ENCODE measurements at regions not wholly inside any gene's neighbourhood (a gene's known extent, or its start where the extent isn't known, plus 50 kb on each side); places are given as distances from the start of the nearest gene placed in this dataset.

- no peak for TF ChIP-seq CTCF (IDR thresholded peaks at IDR 0.05; ENCODE audit: low read depth, low read length)
- no peak for TF ChIP-seq EZH2phosphoT487 (IDR thresholded peaks at IDR 0.05; ENCODE audit: low read depth)
Measured at GRCh38 chr2:163269374-163270021, 430.9 kb upstream of the KCNH7 start.

All from OCI-LY3 (cell line).